ENCODE measurements at regions not wholly inside any gene's neighbourhood (a gene's known extent, or its start where the extent isn't known, plus 50 kb on each side); places are given as distances from the start of the nearest gene placed in this dataset.

DNA sequence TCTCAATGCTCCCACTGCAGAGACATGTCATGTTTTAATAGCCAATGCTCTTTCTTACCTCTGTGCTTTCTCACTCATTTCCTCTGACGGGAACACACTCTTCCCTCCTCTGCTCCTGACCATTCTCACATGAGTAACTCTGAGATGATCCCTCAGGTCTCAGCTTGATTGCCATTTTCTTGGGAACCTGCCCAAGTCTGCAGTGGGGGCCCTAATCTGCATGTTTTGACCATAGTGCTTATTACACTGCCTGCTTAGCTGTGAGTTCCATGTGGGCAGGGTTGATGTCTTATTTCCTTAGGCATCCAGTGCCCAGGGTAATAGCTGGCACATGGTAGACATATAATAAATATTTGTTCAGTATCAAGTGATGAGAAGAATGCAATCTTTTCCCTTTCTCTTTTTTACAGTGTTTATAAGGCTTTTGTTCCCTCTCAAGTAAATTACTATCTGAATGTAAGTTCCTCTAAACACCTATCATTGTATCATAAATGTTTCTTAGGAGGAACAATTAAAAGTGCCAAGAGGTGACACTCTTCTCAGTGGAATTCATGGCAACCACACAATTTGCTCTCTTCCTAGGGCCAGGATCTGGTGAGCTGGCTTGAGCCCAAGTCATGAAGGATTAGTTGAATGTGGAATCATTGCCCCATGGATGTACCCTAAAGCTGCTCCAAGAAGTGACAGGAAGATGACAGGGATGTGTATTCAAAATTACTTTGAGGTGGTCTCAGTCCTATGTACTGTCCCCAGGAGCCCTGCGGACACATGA, 485.4 kb upstream of the USP24 start:
- TF ChIP-seq EGR1 (IDR thresholded peaks at IDR 0.05) (no peak), REST (IDR thresholded peaks at IDR 0.05; ENCODE audit: low read depth) (no peak), USF1 (IDR thresholded peaks at IDR 0.05) (no peak), MAX (IDR thresholded peaks at IDR 0.05) (no peak), CREB1 (IDR thresholded peaks at IDR 0.05; ENCODE audit: low read depth) (no peak), NFIC (IDR thresholded peaks at IDR 0.05) (no peak), EP300 (IDR thresholded peaks at IDR 0.05; ENCODE audit: borderline replicate concordance) (no peak), FOXM1 (IDR thresholded peaks at IDR 0.05; ENCODE audit: borderline replicate concordance, low read depth) (no peak)

GRCh38 chr1:55699228-55699627, 484.1 kb upstream of the USP24 start:
- TF ChIP-seq RAD21 (IDR thresholded peaks at IDR 0.05; ENCODE audit: low read depth) (no peak), USF1 (IDR thresholded peaks at IDR 0.05) (no peak), ZBTB7A (IDR thresholded peaks at IDR 0.05; ENCODE audit: low read depth) (no peak), TCF12 (IDR thresholded peaks at IDR 0.05; ENCODE audit: low read depth) (no peak), EP300 (IDR thresholded peaks at IDR 0.05; ENCODE audit: borderline replicate concordance) (no peak), CEBPB (IDR thresholded peaks at IDR 0.05) (no peak), TAF1 (IDR thresholded peaks at IDR 0.05; ENCODE audit: low read depth) (no peak), YY1 (IDR thresholded peaks at IDR 0.05; ENCODE audit: low read depth) (no peak), REST (IDR thresholded peaks at IDR 0.05; ENCODE audit: low read depth) (no peak), EGR1 (IDR thresholded peaks at IDR 0.05) (no peak), TEAD4 (IDR thresholded peaks at IDR 0.05) (no peak), FOXM1 (IDR thresholded peaks at IDR 0.05; ENCODE audit: borderline replicate concordance, low read depth) (no peak)

DNA sequence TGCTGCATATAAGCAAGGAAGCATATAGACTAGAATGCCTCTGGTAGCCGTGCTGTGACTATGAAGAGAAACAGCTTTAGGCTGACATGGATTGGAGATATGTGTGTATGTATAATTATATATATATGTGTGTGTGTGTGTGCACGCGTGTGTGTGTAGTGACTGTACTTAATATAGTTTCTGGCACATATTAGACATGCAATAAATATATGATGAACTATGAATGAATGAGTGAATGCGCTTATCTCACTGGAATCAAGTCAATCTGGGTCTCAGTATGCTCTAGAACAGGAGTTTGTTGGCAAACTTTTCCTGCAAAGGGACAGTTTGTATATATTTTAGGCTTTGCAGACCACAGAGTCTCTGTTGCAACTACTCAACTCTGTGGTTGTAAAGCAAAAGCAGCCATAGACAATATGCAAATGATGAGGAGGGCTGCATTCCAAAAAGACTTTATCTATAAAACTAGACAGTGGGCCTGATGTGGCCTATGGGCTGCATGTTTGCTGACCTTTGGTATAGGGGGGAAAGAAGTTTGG, 482.9 kb upstream of the USP24 start:
- TF ChIP-seq TEAD4 (IDR thresholded peaks at IDR 0.05): no peak
- no peak for TF ChIP-seq EGR1 (IDR thresholded peaks at IDR 0.05)
- no peak for TF ChIP-seq ZBTB7A (IDR thresholded peaks at IDR 0.05; ENCODE audit: low read depth)
- TF ChIP-seq FOXM1 (IDR thresholded peaks at IDR 0.05; ENCODE audit: borderline replicate concordance, low read depth): no peak
- TF ChIP-seq TAF1 (IDR thresholded peaks at IDR 0.05; ENCODE audit: low read depth): no peak
- no peak for TF ChIP-seq MAX (IDR thresholded peaks at IDR 0.05)
- no peak for TF ChIP-seq NFIC (IDR thresholded peaks at IDR 0.05)
- no peak for TF ChIP-seq RAD21 (IDR thresholded peaks at IDR 0.05; ENCODE audit: low read depth)
- TF ChIP-seq EP300 (IDR thresholded peaks at IDR 0.05; ENCODE audit: borderline replicate concordance): no peak
- TF ChIP-seq CREB1 (IDR thresholded peaks at IDR 0.05; ENCODE audit: low read depth): no peak
- no peak for TF ChIP-seq CEBPB (IDR thresholded peaks at IDR 0.05)
- TF ChIP-seq TCF12 (IDR thresholded peaks at IDR 0.05; ENCODE audit: low read depth): no peak
- TF ChIP-seq USF1 (IDR thresholded peaks at IDR 0.05): no peak
- no peak for TF ChIP-seq REST (IDR thresholded peaks at IDR 0.05; ENCODE audit: low read depth)
- no peak for TF ChIP-seq YY1 (IDR thresholded peaks at IDR 0.05; ENCODE audit: low read depth)

GRCh38 chr1:55696891-55697290, 481.7 kb upstream of the USP24 start:
- TF ChIP-seq RAD21 (IDR thresholded peaks at IDR 0.05; ENCODE audit: low read depth): no peak
- TF ChIP-seq FOXM1 (IDR thresholded peaks at IDR 0.05; ENCODE audit: borderline replicate concordance, low read depth): no peak
- no peak for TF ChIP-seq USF1 (IDR thresholded peaks at IDR 0.05)
- TF ChIP-seq TEAD4 (IDR thresholded peaks at IDR 0.05): no peak
- no peak for TF ChIP-seq TAF1 (IDR thresholded peaks at IDR 0.05; ENCODE audit: low read depth)
